ENCODE measurements at regions not wholly inside any gene's neighbourhood (a gene's known extent, or its start where the extent isn't known, plus 50 kb on each side); places are given as distances from the start of the nearest gene placed in this dataset.

DNA sequence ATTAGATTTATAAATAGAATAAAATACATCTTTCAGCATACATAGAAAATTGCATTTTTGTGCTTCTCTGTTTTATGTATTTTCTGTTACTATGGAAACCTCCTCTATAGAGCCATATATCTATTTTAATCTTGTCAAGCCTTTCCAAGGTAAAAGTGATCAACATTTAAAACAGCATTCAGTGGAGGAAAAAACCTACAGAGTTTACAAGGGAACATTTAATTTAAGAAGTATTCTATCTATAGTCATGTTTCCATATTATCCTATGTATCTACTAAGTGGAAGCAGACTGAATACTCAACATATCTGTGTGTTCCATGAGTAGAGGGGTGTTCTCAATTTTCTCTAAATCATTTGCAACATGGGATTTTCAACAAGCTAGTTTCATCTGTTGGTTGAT lies 791.4 kb downstream of the CDH18 start:
- Mint-ChIP-seq H3K4me3 (no peak overlapping the region), H3K9me3 (no peaks in the 10 kb centered on the region)
- no peak overlapping the region for H3K4me2 ChIP-seq

More for the DNA sequence above, 791.4 kb downstream of the CDH18 start:
- no peaks in the 10 kb centered on the region for H3K79me2 ChIP-seq (replicated peaks; ENCODE audit: insufficient read depth)
- H3K36me3 ChIP-seq (ENCODE audit: insufficient read depth): no peaks in the 10 kb centered on the region
- no peaks in the 10 kb centered on the region for H3K4me1 ChIP-seq (ENCODE audit: insufficient read depth)
- H4K20me1 ChIP-seq (replicated peaks; ENCODE audit: insufficient read depth): no peaks in the 10 kb centered on the region
- no peak overlapping the region for H3K4me3 ChIP-seq
- Mint-ChIP-seq H3K27me3 (ENCODE audit: insufficient read depth, low read depth, poor library complexity) (no peaks in the 10 kb centered on the region), H3K4me1 (no peaks in the 10 kb centered on the region), H3K36me3 (ENCODE audit: low read depth) (no peaks in the 10 kb centered on the region), H3K27ac (no peak overlapping the region)
- ATAC-seq: no peak
- no peaks in the 10 kb centered on the region for H3F3A ChIP-seq (replicated peaks; ENCODE audit: low read depth)
- H3K27me3 ChIP-seq (ENCODE audit: insufficient read depth): no peaks in the 10 kb centered on the region
- DNase-seq (ENCODE audit: low spot score): no peak
- no peak overlapping the region for H3K27ac ChIP-seq (ENCODE audit: low read depth)
- H3K9me2 ChIP-seq (ENCODE audit: insufficient read depth): no peaks in the 10 kb centered on the region
- no peak overlapping the region for H2AFZ ChIP-seq
- TF ChIP-seq, protein P1, sequence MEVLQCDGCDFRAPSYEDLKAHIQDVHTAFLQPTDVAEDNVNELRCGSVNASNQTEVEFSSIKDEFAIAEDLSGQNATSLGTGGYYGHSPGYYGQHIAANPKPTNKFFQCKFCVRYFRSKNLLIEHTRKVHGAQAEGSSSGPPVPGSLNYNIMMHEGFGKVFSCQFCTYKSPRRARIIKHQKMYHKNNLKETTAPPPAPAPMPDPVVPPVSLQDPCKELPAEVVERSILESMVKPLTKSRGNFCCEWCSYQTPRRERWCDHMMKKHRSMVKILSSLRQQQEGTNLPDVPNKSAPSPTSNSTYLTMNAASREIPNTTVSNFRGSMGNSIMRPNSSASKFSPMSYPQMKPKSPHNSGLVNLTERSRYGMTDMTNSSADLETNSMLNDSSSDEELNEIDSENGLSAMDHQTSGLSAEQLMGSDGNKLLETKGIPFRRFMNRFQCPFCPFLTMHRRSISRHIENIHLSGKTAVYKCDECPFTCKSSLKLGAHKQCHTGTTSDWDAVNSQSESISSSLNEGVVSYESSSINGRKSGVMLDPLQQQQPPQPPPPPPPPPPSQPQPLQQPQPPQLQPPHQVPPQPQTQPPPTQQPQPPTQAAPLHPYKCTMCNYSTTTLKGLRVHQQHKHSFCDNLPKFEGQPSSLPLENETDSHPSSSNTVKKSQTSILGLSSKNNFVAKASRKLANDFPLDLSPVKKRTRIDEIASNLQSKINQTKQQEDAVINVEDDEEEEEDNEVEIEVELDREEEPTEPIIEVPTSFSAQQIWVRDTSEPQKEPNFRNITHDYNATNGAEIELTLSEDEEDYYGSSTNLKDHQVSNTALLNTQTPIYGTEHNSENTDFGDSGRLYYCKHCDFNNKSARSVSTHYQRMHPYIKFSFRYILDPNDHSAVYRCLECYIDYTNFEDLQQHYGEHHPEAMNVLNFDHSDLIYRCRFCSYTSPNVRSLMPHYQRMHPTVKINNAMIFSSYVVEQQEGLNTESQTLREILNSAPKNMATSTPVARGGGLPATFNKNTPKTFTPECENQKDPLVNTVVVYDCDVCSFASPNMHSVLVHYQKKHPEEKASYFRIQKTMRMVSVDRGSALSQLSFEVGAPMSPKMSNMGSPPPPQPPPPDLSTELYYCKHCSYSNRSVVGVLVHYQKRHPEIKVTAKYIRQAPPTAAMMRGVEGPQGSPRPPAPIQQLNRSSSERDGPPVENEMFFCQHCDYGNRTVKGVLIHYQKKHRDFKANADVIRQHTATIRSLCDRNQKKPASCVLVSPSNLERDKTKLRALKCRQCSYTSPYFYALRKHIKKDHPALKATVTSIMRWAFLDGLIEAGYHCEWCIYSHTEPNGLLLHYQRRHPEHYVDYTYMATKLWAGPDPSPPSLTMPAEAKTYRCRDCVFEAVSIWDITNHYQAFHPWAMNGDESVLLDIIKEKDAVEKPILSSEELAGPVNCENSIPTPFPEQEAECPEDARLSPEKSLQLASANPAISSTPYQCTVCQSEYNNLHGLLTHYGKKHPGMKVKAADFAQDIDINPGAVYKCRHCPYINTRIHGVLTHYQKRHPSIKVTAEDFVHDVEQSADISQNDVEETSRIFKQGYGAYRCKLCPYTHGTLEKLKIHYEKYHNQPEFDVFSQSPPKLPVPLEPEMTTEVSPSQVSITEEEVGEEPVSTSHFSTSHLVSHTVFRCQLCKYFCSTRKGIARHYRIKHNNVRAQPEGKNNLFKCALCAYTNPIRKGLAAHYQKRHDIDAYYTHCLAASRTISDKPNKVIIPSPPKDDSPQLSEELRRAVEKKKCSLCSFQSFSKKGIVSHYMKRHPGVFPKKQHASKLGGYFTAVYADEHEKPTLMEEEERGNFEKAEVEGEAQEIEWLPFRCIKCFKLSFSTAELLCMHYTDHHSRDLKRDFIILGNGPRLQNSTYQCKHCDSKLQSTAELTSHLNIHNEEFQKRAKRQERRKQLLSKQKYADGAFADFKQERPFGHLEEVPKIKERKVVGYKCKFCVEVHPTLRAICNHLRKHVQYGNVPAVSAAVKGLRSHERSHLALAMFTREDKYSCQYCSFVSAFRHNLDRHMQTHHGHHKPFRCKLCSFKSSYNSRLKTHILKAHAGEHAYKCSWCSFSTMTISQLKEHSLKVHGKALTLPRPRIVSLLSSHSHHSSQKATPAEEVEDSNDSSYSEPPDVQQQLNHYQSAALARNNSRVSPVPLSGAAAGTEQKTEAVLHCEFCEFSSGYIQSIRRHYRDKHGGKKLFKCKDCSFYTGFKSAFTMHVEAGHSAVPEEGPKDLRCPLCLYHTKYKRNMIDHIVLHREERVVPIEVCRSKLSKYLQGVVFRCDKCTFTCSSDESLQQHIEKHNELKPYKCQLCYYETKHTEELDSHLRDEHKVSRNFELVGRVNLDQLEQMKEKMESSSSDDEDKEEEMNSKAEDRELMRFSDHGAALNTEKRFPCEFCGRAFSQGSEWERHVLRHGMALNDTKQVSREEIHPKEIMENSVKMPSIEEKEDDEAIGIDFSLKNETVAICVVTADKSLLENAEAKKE (CRISPR knock-in tag; IDR thresholded peaks at IDR 0.05): no peak
- TF ChIP-seq, protein P2, sequence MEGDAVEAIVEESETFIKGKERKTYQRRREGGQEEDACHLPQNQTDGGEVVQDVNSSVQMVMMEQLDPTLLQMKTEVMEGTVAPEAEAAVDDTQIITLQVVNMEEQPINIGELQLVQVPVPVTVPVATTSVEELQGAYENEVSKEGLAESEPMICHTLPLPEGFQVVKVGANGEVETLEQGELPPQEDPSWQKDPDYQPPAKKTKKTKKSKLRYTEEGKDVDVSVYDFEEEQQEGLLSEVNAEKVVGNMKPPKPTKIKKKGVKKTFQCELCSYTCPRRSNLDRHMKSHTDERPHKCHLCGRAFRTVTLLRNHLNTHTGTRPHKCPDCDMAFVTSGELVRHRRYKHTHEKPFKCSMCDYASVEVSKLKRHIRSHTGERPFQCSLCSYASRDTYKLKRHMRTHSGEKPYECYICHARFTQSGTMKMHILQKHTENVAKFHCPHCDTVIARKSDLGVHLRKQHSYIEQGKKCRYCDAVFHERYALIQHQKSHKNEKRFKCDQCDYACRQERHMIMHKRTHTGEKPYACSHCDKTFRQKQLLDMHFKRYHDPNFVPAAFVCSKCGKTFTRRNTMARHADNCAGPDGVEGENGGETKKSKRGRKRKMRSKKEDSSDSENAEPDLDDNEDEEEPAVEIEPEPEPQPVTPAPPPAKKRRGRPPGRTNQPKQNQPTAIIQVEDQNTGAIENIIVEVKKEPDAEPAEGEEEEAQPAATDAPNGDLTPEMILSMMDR (conservative IDR thresholded peaks at IDR 0.05; ENCODE audit: low read depth in 2 of 2): no peak
- no peak for TF ChIP-seq POLR2AphosphoS5 (IDR thresholded peaks at IDR 0.05; ENCODE audit: low read depth)
- TF ChIP-seq, protein P3, sequence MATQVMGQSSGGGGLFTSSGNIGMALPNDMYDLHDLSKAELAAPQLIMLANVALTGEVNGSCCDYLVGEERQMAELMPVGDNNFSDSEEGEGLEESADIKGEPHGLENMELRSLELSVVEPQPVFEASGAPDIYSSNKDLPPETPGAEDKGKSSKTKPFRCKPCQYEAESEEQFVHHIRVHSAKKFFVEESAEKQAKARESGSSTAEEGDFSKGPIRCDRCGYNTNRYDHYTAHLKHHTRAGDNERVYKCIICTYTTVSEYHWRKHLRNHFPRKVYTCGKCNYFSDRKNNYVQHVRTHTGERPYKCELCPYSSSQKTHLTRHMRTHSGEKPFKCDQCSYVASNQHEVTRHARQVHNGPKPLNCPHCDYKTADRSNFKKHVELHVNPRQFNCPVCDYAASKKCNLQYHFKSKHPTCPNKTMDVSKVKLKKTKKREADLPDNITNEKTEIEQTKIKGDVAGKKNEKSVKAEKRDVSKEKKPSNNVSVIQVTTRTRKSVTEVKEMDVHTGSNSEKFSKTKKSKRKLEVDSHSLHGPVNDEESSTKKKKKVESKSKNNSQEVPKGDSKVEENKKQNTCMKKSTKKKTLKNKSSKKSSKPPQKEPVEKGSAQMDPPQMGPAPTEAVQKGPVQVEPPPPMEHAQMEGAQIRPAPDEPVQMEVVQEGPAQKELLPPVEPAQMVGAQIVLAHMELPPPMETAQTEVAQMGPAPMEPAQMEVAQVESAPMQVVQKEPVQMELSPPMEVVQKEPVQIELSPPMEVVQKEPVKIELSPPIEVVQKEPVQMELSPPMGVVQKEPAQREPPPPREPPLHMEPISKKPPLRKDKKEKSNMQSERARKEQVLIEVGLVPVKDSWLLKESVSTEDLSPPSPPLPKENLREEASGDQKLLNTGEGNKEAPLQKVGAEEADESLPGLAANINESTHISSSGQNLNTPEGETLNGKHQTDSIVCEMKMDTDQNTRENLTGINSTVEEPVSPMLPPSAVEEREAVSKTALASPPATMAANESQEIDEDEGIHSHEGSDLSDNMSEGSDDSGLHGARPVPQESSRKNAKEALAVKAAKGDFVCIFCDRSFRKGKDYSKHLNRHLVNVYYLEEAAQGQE (IDR thresholded peaks at IDR 0.05; ENCODE audit: unreplicated experiment): no peak
- no peak for TF ChIP-seq EZH2 (IDR thresholded peaks at IDR 0.05; ENCODE audit: low read depth, unreplicated experiment)
- no peak for TF ChIP-seq ZNF114 (CRISPR knock-in tag; IDR thresholded peaks at IDR 0.05)
- TF ChIP-seq CREB1 (CRISPR knock-in tag; IDR thresholded peaks at IDR 0.05; ENCODE audit: low read depth): no peak
- no peak for TF ChIP-seq STAT1 (IDR thresholded peaks at IDR 0.05; ENCODE audit: unreplicated experiment)
- TF ChIP-seq ZNF331 (CRISPR knock-in tag; IDR thresholded peaks at IDR 0.05; ENCODE audit: low read depth): no peak
- TF ChIP-seq EZH2phosphoT487 (IDR thresholded peaks at IDR 0.05; ENCODE audit: unreplicated experiment): no peak
- no peak for TF ChIP-seq NANOG (IDR thresholded peaks at IDR 0.05; ENCODE audit: borderline replicate concordance)
